ENCODE measurements at regions not wholly inside any gene's neighbourhood (a gene's known extent, or its start where the extent isn't known, plus 50 kb on each side); places are given as distances from the start of the nearest gene placed in this dataset.

GRCh38 chr9:117775591-117775990 is 71.4 kb downstream of the TLR4 start:
- no peak for DNase-seq (ENCODE audit: low read depth)
- in situ Hi-C loops (cut with HindIII; ENCODE audit: low pct_unique_long_range_greater_than_20kb, low sequenced_read_pairs), result no loop called here

- in situ Hi-C loops (cut with HindIII; ENCODE audit: low pct_unique_long_range_greater_than_20kb, low sequenced_read_pairs), result no loop called here
- DNase-seq (ENCODE audit: low read depth), result no peak
Measured at GRCh38 chr9:117777823-117778222, 73.6 kb downstream of the TLR4 start.

- DNase-seq (ENCODE audit: low read depth), result no peak
- in situ Hi-C loops (cut with HindIII; ENCODE audit: low pct_unique_long_range_greater_than_20kb, low sequenced_read_pairs), result no loop called here
Measured at GRCh38 chr9:117779760-117780159, 75.6 kb downstream of the TLR4 start.

GRCh38 chr9:117782931-117783788 is 79.0 kb downstream of the TLR4 start:
- peak; percentile 81 for DNase-seq (ENCODE audit: low read depth)
- in situ Hi-C loops (cut with HindIII; ENCODE audit: low pct_unique_long_range_greater_than_20kb, low sequenced_read_pairs), result no loop called here

- peak; percentile 29 for DNase-seq (ENCODE audit: low read depth)
- in situ Hi-C loops (cut with HindIII; ENCODE audit: low pct_unique_long_range_greater_than_20kb, low sequenced_read_pairs), result no loop called here
Measured at GRCh38 chr9:117783828-117784227, 79.6 kb downstream of the TLR4 start.

GRCh38 chr9:117784996-117785395 is 80.8 kb downstream of the TLR4 start:
- in situ Hi-C loops (cut with HindIII; ENCODE audit: low pct_unique_long_range_greater_than_20kb, low sequenced_read_pairs), result no loop called here
- DNase-seq (ENCODE audit: low read depth), result no peak

GRCh38 chr9:117787746-117788145 is 83.5 kb downstream of the TLR4 start:
- in situ Hi-C loops (cut with HindIII; ENCODE audit: low pct_unique_long_range_greater_than_20kb, low sequenced_read_pairs), result no loop called here
- DNase-seq (ENCODE audit: low read depth), result no peak

GRCh38 chr9:117795271-117795670 is 91.1 kb downstream of the TLR4 start:
- DNase-seq (ENCODE audit: low read depth), result no peak
- in situ Hi-C loops (cut with HindIII; ENCODE audit: low pct_unique_long_range_greater_than_20kb, low sequenced_read_pairs), result no loop called here

- no peak for DNase-seq (ENCODE audit: low read depth)
Measured at GRCh38 chr9:117796681-117797080, 92.5 kb downstream of the TLR4 start.

GRCh38 chr9:117800389-117800788 is 96.2 kb downstream of the TLR4 start:
- DNase-seq (ENCODE audit: low read depth), result no peak
- in situ Hi-C loops (cut with HindIII; ENCODE audit: low pct_unique_long_range_greater_than_20kb, low sequenced_read_pairs), result no loop called here

More at GRCh38 chr9:117796681-117797080, 92.5 kb downstream of the TLR4 start:
- in situ Hi-C loops (cut with HindIII; ENCODE audit: low pct_unique_long_range_greater_than_20kb, low sequenced_read_pairs), result no loop called here

- in situ Hi-C loops (cut with HindIII; ENCODE audit: low pct_unique_long_range_greater_than_20kb, low sequenced_read_pairs), result no loop called here
- DNase-seq (ENCODE audit: low read depth), result no peak
Measured at GRCh38 chr9:117809751-117810150, 105.5 kb downstream of the TLR4 start.

GRCh38 chr9:117815315-117815714 is 111.1 kb downstream of the TLR4 start:
- in situ Hi-C loops (cut with HindIII; ENCODE audit: low pct_unique_long_range_greater_than_20kb, low sequenced_read_pairs), result no loop called here
- DNase-seq (ENCODE audit: low read depth), result no peak

- no peak for DNase-seq (ENCODE audit: low read depth)
- in situ Hi-C loops (cut with HindIII; ENCODE audit: low pct_unique_long_range_greater_than_20kb, low sequenced_read_pairs), result no loop called here
Measured at GRCh38 chr9:117815948-117816347, 111.7 kb downstream of the TLR4 start.

- no peak for DNase-seq (ENCODE audit: low read depth)
- in situ Hi-C loops (cut with HindIII; ENCODE audit: low pct_unique_long_range_greater_than_20kb, low sequenced_read_pairs), result no loop called here
Measured at GRCh38 chr9:117821954-117822353, 117.8 kb downstream of the TLR4 start.

GRCh38 chr9:117823576-117823975 is 119.4 kb downstream of the TLR4 start:
- no peak for DNase-seq (ENCODE audit: low read depth)
- in situ Hi-C loops (cut with HindIII; ENCODE audit: low pct_unique_long_range_greater_than_20kb, low sequenced_read_pairs), result no loop called here

- DNase-seq (ENCODE audit: low read depth), result no peak
- in situ Hi-C loops (cut with HindIII; ENCODE audit: low pct_unique_long_range_greater_than_20kb, low sequenced_read_pairs), result no loop called here
Measured at GRCh38 chr9:117825609-117826347, 121.6 kb downstream of the TLR4 start.

GRCh38 chr9:117826837-117827236 is 122.6 kb downstream of the TLR4 start:
- no peak for DNase-seq (ENCODE audit: low read depth)
- in situ Hi-C loops (cut with HindIII; ENCODE audit: low pct_unique_long_range_greater_than_20kb, low sequenced_read_pairs), result no loop called here

GRCh38 chr9:117827456-117827855 is 123.3 kb downstream of the TLR4 start:
- DNase-seq (ENCODE audit: low read depth), result no peak
- in situ Hi-C loops (cut with HindIII; ENCODE audit: low pct_unique_long_range_greater_than_20kb, low sequenced_read_pairs), result no loop called here

GRCh38 chr9:117828466-117828865 is 124.3 kb downstream of the TLR4 start:
- in situ Hi-C loops (cut with HindIII; ENCODE audit: low pct_unique_long_range_greater_than_20kb, low sequenced_read_pairs), result no loop called here
- DNase-seq (ENCODE audit: low read depth), result peak; percentile 58
